Tibial nerve (tissue), 4 donors: ENCODE measurements at regions not wholly inside any gene's neighbourhood (a gene's known extent, or its start where the extent isn't known, plus 50 kb on each side); places are given as distances from the start of the nearest gene placed in this dataset.

Source experiments
- DNase-seq, 2 donors: peaks; one replicate each; pipeline ENCODE4 v3.0.0-alpha.2; 2019; ENCODE audit warnings: low spot score in 2 of 2
- H3K27ac ChIP-seq, 4 donors: fragments of 200-600 bp; sonication (generic) in 3 of 4; one replicate each; pipeline ENCODE4 v1.5.1; 2017 to 2019; ENCODE audit warnings: mild to moderate bottlenecking in 1 of 4
- H3K27me3 ChIP-seq, 2 donors: fragments of 200-600 bp; sonication (generic) in 1 of 2; one replicate each; pipeline versions ENCODE4 v1.5.1 to v1.6.0; 2017 to 2019
- H3K36me3 ChIP-seq, 3 donors: fragments of 200-600 bp; sonication (generic); one replicate each; pipeline ENCODE4 v1.5.1; 2018 to 2019
- H3K4me1 ChIP-seq, 4 donors: fragments of 200-600 bp; sonication (generic) in 3 of 4; one replicate each; pipeline ENCODE4 v1.5.1; 2017 to 2019
- H3K4me3 ChIP-seq, 4 donors: fragments of 200-600 bp; sonication (generic) in 3 of 4; one replicate each; pipeline ENCODE4 v1.5.1; 2017 to 2019; ENCODE audit warnings: mild to moderate bottlenecking in 1 of 4, moderate library complexity in 1 of 4
- H3K9me3 ChIP-seq, 4 donors: fragments of 200-600 bp; sonication (generic) in 3 of 4; one replicate each; pipeline ENCODE4 v1.5.1; 2017 to 2019
- EP300 ChIP-seq, 2 donors: sonication (generic); formaldehyde crosslinking; IDR thresholded peaks; one replicate each; pipeline ENCODE4 v1.6.1; 2017; ENCODE audit warnings: antibody characterized with exemption in 2 of 2, mild to moderate bottlenecking in 1 of 2
- POLR2A ChIP-seq, 2 donors: fragments of 450-650 bp; IDR thresholded peaks; one replicate each; pipeline ENCODE4 v1.6.1; 2017; ENCODE audit warnings: antibody characterized with exemption in 2 of 2, mild to moderate bottlenecking in 2 of 2, moderate library complexity in 2 of 2
- WGBS, 2 donors: methylation state at CpG; one replicate each; pipeline ENCODE4 v1.1.5; 2018; 5-methylcytosine and 5-hydroxymethylcytosine counted together
- TF ChIP-seq, protein P1 (sequence below), 5 experiments: fragments of 200-600 bp in 3 of 5; fragments of 450-650 bp in 2 of 5; sonication (generic) in 3 of 5; IDR thresholded peaks; one replicate each; pipeline ENCODE4 v1.5.1; 2016 to 2019; ENCODE audit warnings: antibody characterized with exemption in 5 of 5, mild to moderate bottlenecking in 3 of 5, moderate library complexity in 2 of 5

DNA sequence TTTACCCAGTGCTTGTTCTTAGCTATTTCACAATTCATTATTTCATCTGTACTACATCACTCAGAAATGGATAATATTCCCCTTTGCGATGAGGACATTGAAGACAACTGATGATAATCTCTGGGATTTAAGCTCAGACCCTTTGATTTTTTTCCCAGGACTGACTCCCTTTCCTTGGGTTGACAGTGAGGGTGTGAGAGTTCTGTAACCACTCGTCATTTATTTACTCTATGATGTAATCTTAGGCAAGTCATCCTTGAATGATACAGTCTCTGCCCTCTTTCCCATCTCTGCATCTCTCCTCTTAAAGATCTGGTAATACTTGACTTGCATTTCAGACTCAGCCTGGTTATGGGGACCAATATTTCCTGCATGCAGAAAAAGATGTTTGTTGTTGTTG, 1041.7 kb downstream of the AGBL1 start:
- Histone ChIP-seq H3K4me1 (peaks cover 0 to 27% (median 0%) of the 10 kb centered on the region in 4 donors), H3K4me3 (no peak overlapping the region), H3K27me3 (no peaks in the 10 kb centered on the region), H3K9me3 (no peaks in the 10 kb centered on the region), H3K27ac (no peak overlapping the region), H3K36me3 (no peaks in the 10 kb centered on the region)
- no peak for DNase-seq
- 30 to 53% methylated on average over 2 of the region's 2 CpGs for WGBS, 2 donors
- TF ChIP-seq EP300 (IDR thresholded peaks at IDR 0.05) (no peak), POLR2A (IDR thresholded peaks at IDR 0.05) (no peak)
- TF ChIP-seq, protein P1, sequence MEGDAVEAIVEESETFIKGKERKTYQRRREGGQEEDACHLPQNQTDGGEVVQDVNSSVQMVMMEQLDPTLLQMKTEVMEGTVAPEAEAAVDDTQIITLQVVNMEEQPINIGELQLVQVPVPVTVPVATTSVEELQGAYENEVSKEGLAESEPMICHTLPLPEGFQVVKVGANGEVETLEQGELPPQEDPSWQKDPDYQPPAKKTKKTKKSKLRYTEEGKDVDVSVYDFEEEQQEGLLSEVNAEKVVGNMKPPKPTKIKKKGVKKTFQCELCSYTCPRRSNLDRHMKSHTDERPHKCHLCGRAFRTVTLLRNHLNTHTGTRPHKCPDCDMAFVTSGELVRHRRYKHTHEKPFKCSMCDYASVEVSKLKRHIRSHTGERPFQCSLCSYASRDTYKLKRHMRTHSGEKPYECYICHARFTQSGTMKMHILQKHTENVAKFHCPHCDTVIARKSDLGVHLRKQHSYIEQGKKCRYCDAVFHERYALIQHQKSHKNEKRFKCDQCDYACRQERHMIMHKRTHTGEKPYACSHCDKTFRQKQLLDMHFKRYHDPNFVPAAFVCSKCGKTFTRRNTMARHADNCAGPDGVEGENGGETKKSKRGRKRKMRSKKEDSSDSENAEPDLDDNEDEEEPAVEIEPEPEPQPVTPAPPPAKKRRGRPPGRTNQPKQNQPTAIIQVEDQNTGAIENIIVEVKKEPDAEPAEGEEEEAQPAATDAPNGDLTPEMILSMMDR (IDR thresholded peaks at IDR 0.05) = no peak

DNA sequence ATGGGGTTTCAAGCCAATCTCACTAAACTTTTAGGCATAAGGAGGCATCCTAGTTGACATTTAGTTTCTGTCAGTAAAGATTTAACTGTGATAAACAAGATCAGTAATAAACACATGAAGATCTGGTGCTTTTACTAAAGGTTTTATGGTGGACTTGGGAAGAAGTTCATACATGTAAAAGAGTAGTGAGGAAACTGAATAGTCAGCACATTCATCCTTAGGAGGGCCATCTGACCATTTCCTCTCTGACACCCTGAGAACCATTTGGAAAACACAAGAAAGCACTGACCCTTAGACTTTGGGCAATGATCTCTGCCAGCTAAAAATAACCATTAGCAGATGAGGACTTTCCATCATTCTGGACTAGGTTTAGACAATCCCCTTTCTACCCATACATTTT, 1040.9 kb downstream of the AGBL1 start:
- DNase-seq = no peak
- no peaks in the 10 kb centered on the region for H3K9me3 ChIP-seq

DNA sequence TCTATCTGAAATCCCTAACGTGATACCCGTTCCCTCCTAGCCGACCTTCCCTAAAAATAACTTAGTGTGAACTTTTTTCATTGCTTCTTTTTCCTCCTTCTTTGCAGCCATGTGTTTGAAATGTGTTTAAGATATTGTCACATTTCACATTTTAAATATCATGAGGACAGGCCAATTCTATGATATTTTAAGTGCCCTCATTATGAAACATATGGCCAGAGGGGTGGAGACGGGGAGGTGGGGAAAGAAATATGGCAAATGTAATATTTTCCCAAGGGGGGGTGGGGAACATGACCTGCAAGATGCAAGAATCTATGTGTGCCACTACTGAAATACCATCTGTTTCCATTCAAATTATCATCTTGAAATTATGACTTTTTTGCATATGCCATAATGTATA, 1039.2 kb downstream of the AGBL1 start:
- H3K9me3 ChIP-seq = no peaks in the 10 kb centered on the region
- TF ChIP-seq POLR2A (IDR thresholded peaks at IDR 0.05) (no peak), EP300 (IDR thresholded peaks at IDR 0.05) (no peak)
- TF ChIP-seq, protein P1 (IDR thresholded peaks at IDR 0.05) = no peak
- H3K27me3 ChIP-seq = no peaks in the 10 kb centered on the region
- DNase-seq = no peak
- no peak overlapping the region for H3K4me3 ChIP-seq
- no peak overlapping the region for H3K27ac ChIP-seq
- H3K4me1 ChIP-seq = peaks cover 0 to 27% (median 0%) of the 10 kb centered on the region in 4 donors
- no peaks in the 10 kb centered on the region for H3K36me3 ChIP-seq
- WGBS, 2 donors = 51 to 57% methylated on average over 4 of the region's 4 CpGs

More for the DNA sequence above, 1040.9 kb downstream of the AGBL1 start:
- Histone ChIP-seq H3K27ac (no peak overlapping the region), H3K36me3 (no peaks in the 10 kb centered on the region), H3K4me1 (peaks cover 0 to 27% (median 0%) of the 10 kb centered on the region in 4 donors), H3K4me3 (no peak overlapping the region), H3K27me3 (no peaks in the 10 kb centered on the region)
- no peak for TF ChIP-seq EP300 (IDR thresholded peaks at IDR 0.05)

DNA sequence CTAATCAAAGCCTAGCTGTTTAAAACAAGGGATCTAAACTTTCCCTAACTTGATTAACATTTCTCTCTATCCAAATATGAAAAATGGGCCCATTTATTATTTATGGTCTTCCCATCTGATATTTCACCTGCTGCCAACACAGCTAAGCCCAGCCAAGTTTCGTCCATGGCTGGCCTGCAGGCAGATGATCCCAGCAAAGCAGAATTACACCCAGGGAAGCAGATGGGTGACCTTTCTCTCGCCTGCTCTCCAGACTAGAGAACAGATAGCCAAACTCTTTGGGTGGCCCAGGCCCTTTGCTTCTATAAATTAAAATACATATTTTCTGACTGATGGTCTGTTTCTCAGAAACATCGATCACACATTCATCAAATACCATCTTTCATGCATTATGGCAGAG, 1038.8 kb downstream of the AGBL1 start:
- Histone ChIP-seq H3K9me3 (no peaks in the 10 kb centered on the region), H3K4me1 (peaks cover 0 to 27% (median 0%) of the 10 kb centered on the region in 4 donors), H3K4me3 (no peak overlapping the region), H3K27ac (no peak overlapping the region), H3K27me3 (no peaks in the 10 kb centered on the region), H3K36me3 (no peaks in the 10 kb centered on the region)
- WGBS, 2 donors = 21 to 33% methylated on average over 3 of the region's 3 CpGs
- TF ChIP-seq POLR2A (IDR thresholded peaks at IDR 0.05) (no peak), EP300 (IDR thresholded peaks at IDR 0.05) (no peak)
- TF ChIP-seq, protein P1 (IDR thresholded peaks at IDR 0.05) = no peak
- no peak for DNase-seq

DNA sequence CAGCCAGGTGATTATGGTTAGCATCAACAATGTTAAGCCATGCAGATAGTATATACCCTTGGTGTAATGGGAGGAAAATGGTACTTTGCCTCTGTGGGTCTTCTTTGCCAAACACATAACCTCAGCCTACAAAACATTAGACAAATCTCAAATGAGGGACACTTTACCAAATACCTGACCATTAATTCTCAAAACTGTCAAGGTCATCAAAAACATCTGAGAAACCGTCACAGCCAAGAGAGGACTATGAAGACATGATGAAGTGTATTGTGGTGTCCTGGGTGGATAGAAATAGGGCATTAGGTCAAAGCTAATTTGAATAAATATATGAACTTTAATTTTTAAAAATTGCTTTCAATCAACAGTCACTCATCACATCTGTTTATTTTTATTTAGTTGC, 1036.1 kb downstream of the AGBL1 start:
- TF ChIP-seq, protein P1 (IDR thresholded peaks at IDR 0.05) = no peak
- TF ChIP-seq POLR2A (IDR thresholded peaks at IDR 0.05) = no peak
- no peak for TF ChIP-seq EP300 (IDR thresholded peaks at IDR 0.05)
- Histone ChIP-seq H3K4me1 (peaks cover 0 to 23% (median 0%) of the 10 kb centered on the region in 4 donors), H3K36me3 (no peaks in the 10 kb centered on the region), H3K27me3 (no peaks in the 10 kb centered on the region), H3K4me3 (no peak overlapping the region), H3K27ac (no peak overlapping the region), H3K9me3 (no peaks in the 10 kb centered on the region)
- no peak for DNase-seq
- WGBS, 2 donors = 89 to 92% methylated on average over 1 of the region's 1 CpG

DNA sequence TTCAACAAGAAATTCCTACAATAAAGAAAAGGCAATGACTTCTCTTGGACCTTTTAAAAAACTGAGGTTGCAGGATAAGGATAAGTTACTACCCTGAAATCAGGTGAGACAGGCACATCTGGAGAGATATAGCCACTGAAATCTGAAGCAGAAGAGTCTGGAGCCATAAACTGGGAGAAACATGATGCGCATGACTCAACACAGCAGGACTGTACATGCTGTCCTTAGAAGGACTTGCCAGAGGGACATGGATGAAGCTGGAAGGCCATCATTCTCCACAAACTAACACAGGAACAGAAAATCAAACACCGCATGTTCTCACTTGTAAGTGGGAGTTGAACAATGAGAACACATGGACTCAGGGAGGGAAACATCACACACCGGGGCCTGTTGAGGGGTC, 1020.2 kb downstream of the AGBL1 start:
- Histone ChIP-seq H3K27ac (no peak overlapping the region), H3K36me3 (no peaks in the 10 kb centered on the region), H3K9me3 (peaks cover 0 to 17% (median 0%) of the 10 kb centered on the region in 4 donors), H3K27me3 (no peaks in the 10 kb centered on the region), H3K4me3 (no peak overlapping the region), H3K4me1 (no peaks in the 10 kb centered on the region)
- WGBS, 2 donors = 79 to 90% methylated on average over 3 of the region's 3 CpGs
- DNase-seq = no peak
- no peak for TF ChIP-seq EP300 (IDR thresholded peaks at IDR 0.05)
- TF ChIP-seq POLR2A (IDR thresholded peaks at IDR 0.05) = no peak
- TF ChIP-seq, protein P1 (IDR thresholded peaks at IDR 0.05) = no peak
